ENCODE measurements at regions not wholly inside any gene's neighbourhood (a gene's known extent, or its start where the extent isn't known, plus 50 kb on each side); places are given as distances from the start of the nearest gene placed in this dataset.

GRCh38 chr13:64640002-64640401 is 2590.1 kb downstream of the PCDH9 start:
- Histone ChIP-seq H3K4me2 (ENCODE audit: low read depth, low read length, poor library complexity, severe bottlenecking) (no peak overlapping the region), H3K36me3 (ENCODE audit: insufficient read depth, low read length) (no peaks in the 10 kb centered on the region), H3K79me2 (ENCODE audit: insufficient read depth, low read length) (no peaks in the 10 kb centered on the region), H2AFZ (ENCODE audit: low read length) (no peak overlapping the region), H3K9ac (ENCODE audit: low read depth, low read length, poor library complexity, severe bottlenecking) (no peak overlapping the region), H3K4me1 (ENCODE audit: insufficient read depth, low read length, poor library complexity, severe bottlenecking) (no peaks in the 10 kb centered on the region), H3K9me3 (ENCODE audit: insufficient read depth, low read depth, low read length) (no peaks in the 10 kb centered on the region), H3F3A (ENCODE audit: low read depth) (no peaks in the 10 kb centered on the region), H3K4me3 (ENCODE audit: low read length, poor library complexity, severe bottlenecking) (no peak overlapping the region), H3K27me3 (ENCODE audit: insufficient read depth, low read length, poor library complexity, severe bottlenecking) (no peaks in the 10 kb centered on the region), H3K9me2 (replicated peaks; ENCODE audit: low read depth, low read length) (no peaks in the 10 kb centered on the region), H4K20me1 (ENCODE audit: insufficient read depth, low read length, poor library complexity, severe bottlenecking) (no peaks in the 10 kb centered on the region)
- TF ChIP-seq CTCF (conservative IDR thresholded peaks at IDR 0.05; ENCODE audit: low read length) (no peak), EZH2phosphoT487 (IDR thresholded peaks at IDR 0.05; ENCODE audit: borderline replicate concordance) (no peak)

- H4K20me1 ChIP-seq (ENCODE audit: insufficient read depth, low read length, poor library complexity, severe bottlenecking) = no peaks in the 10 kb centered on the region
- no peaks in the 10 kb centered on the region for H3F3A ChIP-seq (ENCODE audit: low read depth)
- H3K4me2 ChIP-seq (ENCODE audit: low read depth, low read length, poor library complexity, severe bottlenecking) = no peak overlapping the region
- H3K79me2 ChIP-seq (ENCODE audit: insufficient read depth, low read length) = no peaks in the 10 kb centered on the region
- H3K27me3 ChIP-seq (ENCODE audit: insufficient read depth, low read length, poor library complexity, severe bottlenecking) = no peaks in the 10 kb centered on the region
- H3K9ac ChIP-seq (ENCODE audit: low read depth, low read length, poor library complexity, severe bottlenecking) = no peak overlapping the region
- no peaks in the 10 kb centered on the region for H3K9me3 ChIP-seq (ENCODE audit: insufficient read depth, low read depth, low read length)
- H3K4me1 ChIP-seq (ENCODE audit: insufficient read depth, low read length, poor library complexity, severe bottlenecking) = no peaks in the 10 kb centered on the region
- no peak for TF ChIP-seq EZH2phosphoT487 (IDR thresholded peaks at IDR 0.05; ENCODE audit: borderline replicate concordance)
- no peak for TF ChIP-seq CTCF (conservative IDR thresholded peaks at IDR 0.05; ENCODE audit: low read length)
- no peaks in the 10 kb centered on the region for H3K36me3 ChIP-seq (ENCODE audit: insufficient read depth, low read length)
- H3K4me3 ChIP-seq (ENCODE audit: low read length, poor library complexity, severe bottlenecking) = no peak overlapping the region
- no peak overlapping the region for H2AFZ ChIP-seq (ENCODE audit: low read length)
- H3K9me2 ChIP-seq (replicated peaks; ENCODE audit: low read depth, low read length) = no peaks in the 10 kb centered on the region
These were observed 2590.9 kb downstream of the PCDH9 start for GRCh38 chr13:64639206-64639605.

- no peak overlapping the region for H3K4me2 ChIP-seq (ENCODE audit: low read depth, low read length, poor library complexity, severe bottlenecking)
- TF ChIP-seq EZH2phosphoT487 (IDR thresholded peaks at IDR 0.05; ENCODE audit: borderline replicate concordance) (no peak), CTCF (conservative IDR thresholded peaks at IDR 0.05; ENCODE audit: low read length) (no peak)
- H3F3A ChIP-seq (ENCODE audit: low read depth) = no peaks in the 10 kb centered on the region
- no peak overlapping the region for H2AFZ ChIP-seq (ENCODE audit: low read length)
- H3K27me3 ChIP-seq (ENCODE audit: insufficient read depth, low read length, poor library complexity, severe bottlenecking) = no peaks in the 10 kb centered on the region
- no peaks in the 10 kb centered on the region for H3K36me3 ChIP-seq (ENCODE audit: insufficient read depth, low read length)
- no peaks in the 10 kb centered on the region for H4K20me1 ChIP-seq (ENCODE audit: insufficient read depth, low read length, poor library complexity, severe bottlenecking)
- H3K79me2 ChIP-seq (ENCODE audit: insufficient read depth, low read length) = no peaks in the 10 kb centered on the region
- H3K4me1 ChIP-seq (ENCODE audit: insufficient read depth, low read length, poor library complexity, severe bottlenecking) = peaks cover 4% of the 10 kb centered on the region
- no peaks in the 10 kb centered on the region for H3K9me3 ChIP-seq (ENCODE audit: insufficient read depth, low read depth, low read length)
- H3K4me3 ChIP-seq (ENCODE audit: low read length, poor library complexity, severe bottlenecking) = no peak overlapping the region
- H3K9me2 ChIP-seq (replicated peaks; ENCODE audit: low read depth, low read length) = no peaks in the 10 kb centered on the region
- no peak overlapping the region for H3K9ac ChIP-seq (ENCODE audit: low read depth, low read length, poor library complexity, severe bottlenecking)
These were observed 2596.2 kb downstream of the PCDH9 start for GRCh38 chr13:64633948-64634347.

Data from Loucy (cell line).